Ovary (tissue), 7 donors: ENCODE measurements at regions not wholly inside any gene's neighbourhood (a gene's known extent, or its start where the extent isn't known, plus 50 kb on each side); places are given as distances from the start of the nearest gene placed in this dataset.

Experiments used
- DNase-seq, 5 donors: peaks; one replicate each; pipeline ENCODE4 v3.0.0-alpha.2; 2019 to 2020
- H3K27ac ChIP-seq, 2 donors: fragments of 200-600 bp; one replicate each; pipeline versions ENCODE4 v1.5.1 to v1.8.0; 2019 to 2022
- H3K27me3 ChIP-seq: fragments of 200-600 bp; one replicate; pipeline ENCODE4 v1.8.0; 2022
- H3K36me3 ChIP-seq: fragments of 200-600 bp; sonication (generic); one replicate; pipeline ENCODE4 v1.5.1; 2019
- H3K4me1 ChIP-seq: one replicate; pipeline ENCODE4 v1.8.1; 2013; ENCODE audit warnings: mild to moderate bottlenecking, moderate library complexity; ENCODE audit not compliant: insufficient read depth
- H3K4me3 ChIP-seq: fragments of 200-600 bp; sonication (generic); one replicate; pipeline ENCODE4 v1.5.1; 2017
- H3K9me3 ChIP-seq, 2 donors: fragments of 200-600 bp in 1 of 2; sonication (generic) in 1 of 2; one replicate each; pipeline versions ENCODE4 v1.5.1 to v1.8.1; 2013 to 2019; ENCODE audit warnings: mild to moderate bottlenecking in 1 of 2, moderate library complexity in 1 of 2
- EP300 ChIP-seq: sonication (generic); formaldehyde crosslinking; IDR thresholded peaks from one replicate; pipeline ENCODE4 v1.6.1; 2017; ENCODE audit warnings: antibody characterized with exemption
- POLR2A ChIP-seq: fragments of 450-650 bp; IDR thresholded peaks from one replicate; pipeline ENCODE4 v1.6.1; 2017; ENCODE audit warnings: antibody characterized with exemption, mild to moderate bottlenecking, moderate library complexity
- whole genome bisulfite sequencing, 3 donors: extraction: QIAGEN DNeasy Blood & Tissue Kit in 1 of 3; methylation state at CpG; one replicate each; pipeline versions ENCODE4 v1.1.5 to v1.1.7; 2013 to 2017; 5-methylcytosine and 5-hydroxymethylcytosine counted together
- intact Hi-C, 4 donors: fragments of 100-400 bp; cut with DNase I; formaldehyde crosslinking; loops; one replicate each; pipeline versions ENCODE4 v1.11.0 to v1.15.1; 2022 to 2023
- TF ChIP-seq, protein P1 (sequence below), 3 donors: fragments of 450-650 bp in 2 of 3; fragments of 200-600 bp in 1 of 3; IDR thresholded peaks; one replicate each; pipeline versions ENCODE4 v1.5.1 to v1.8.0; 2016 to 2022; ENCODE audit warnings: antibody characterized with exemption in 3 of 3, mild to moderate bottlenecking in 1 of 3
- donor health status: DM: no; HTN: no; CAD: no; lungs with moderate emphysema.
- donor health status: DM: no; HTN: no; CAD: no.
- donor health status: Bipolar disorder and iron deficiency.
- donor health status: DM: no; HTN: no; CAD: no.
- donor health status: DM: yes; HTN: yes; CAD: no.

- no peaks in the 10 kb centered on the region for H3K9me3 ChIP-seq
- H3K27ac ChIP-seq: no peak overlapping the region
- no peak overlapping the region for H3K4me3 ChIP-seq
- intact Hi-C loops: no loop called here
- no peaks in the 10 kb centered on the region for H3K4me1 ChIP-seq
- DNase-seq: no peak
- H3K36me3 ChIP-seq: no peaks in the 10 kb centered on the region
- no peak for TF ChIP-seq EP300
- TF ChIP-seq, protein P1, sequence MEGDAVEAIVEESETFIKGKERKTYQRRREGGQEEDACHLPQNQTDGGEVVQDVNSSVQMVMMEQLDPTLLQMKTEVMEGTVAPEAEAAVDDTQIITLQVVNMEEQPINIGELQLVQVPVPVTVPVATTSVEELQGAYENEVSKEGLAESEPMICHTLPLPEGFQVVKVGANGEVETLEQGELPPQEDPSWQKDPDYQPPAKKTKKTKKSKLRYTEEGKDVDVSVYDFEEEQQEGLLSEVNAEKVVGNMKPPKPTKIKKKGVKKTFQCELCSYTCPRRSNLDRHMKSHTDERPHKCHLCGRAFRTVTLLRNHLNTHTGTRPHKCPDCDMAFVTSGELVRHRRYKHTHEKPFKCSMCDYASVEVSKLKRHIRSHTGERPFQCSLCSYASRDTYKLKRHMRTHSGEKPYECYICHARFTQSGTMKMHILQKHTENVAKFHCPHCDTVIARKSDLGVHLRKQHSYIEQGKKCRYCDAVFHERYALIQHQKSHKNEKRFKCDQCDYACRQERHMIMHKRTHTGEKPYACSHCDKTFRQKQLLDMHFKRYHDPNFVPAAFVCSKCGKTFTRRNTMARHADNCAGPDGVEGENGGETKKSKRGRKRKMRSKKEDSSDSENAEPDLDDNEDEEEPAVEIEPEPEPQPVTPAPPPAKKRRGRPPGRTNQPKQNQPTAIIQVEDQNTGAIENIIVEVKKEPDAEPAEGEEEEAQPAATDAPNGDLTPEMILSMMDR (IDR thresholded peaks at IDR 0.05): no peak
- no peak for TF ChIP-seq POLR2A
- no peaks in the 10 kb centered on the region for H3K27me3 ChIP-seq
- 5 to 12% (median 8%) methylated on average over 1 of the region's 1 CpG for WGBS, 3 donors
These were observed 129.1 kb upstream of the CCDC179 start for GRCh38 chr11:22989371-22989770.

DNA sequence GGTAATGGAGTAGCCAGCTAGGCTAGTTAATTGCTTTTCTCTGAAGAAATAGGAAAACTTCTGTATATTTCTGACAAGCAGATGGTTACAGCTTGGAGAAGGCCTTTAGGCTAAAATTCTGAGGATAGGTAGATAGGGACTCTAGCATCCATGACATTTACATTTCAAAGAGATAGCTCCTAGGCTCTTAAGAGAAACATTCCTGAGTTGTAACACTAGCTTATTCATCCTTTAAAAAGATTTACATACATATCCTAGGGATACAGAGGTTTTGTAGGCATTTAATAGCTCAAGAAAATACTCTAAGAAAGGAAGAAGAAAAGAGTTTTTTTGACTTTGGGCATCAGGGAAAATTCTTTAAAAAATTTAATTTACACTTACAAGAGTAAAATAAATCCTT, 130.9 kb upstream of the CCDC179 start:
- intact Hi-C loops: no loop called here
- Histone ChIP-seq H3K4me1 (no peaks in the 10 kb centered on the region), H3K36me3 (no peaks in the 10 kb centered on the region), H3K27ac (no peak overlapping the region), H3K4me3 (no peak overlapping the region), H3K27me3 (no peaks in the 10 kb centered on the region), H3K9me3 (no peaks in the 10 kb centered on the region)
- TF ChIP-seq POLR2A (no peak), EP300 (no peak)
- TF ChIP-seq, protein P1 (IDR thresholded peaks at IDR 0.05): no peak
- DNase-seq: no peak

DNA sequence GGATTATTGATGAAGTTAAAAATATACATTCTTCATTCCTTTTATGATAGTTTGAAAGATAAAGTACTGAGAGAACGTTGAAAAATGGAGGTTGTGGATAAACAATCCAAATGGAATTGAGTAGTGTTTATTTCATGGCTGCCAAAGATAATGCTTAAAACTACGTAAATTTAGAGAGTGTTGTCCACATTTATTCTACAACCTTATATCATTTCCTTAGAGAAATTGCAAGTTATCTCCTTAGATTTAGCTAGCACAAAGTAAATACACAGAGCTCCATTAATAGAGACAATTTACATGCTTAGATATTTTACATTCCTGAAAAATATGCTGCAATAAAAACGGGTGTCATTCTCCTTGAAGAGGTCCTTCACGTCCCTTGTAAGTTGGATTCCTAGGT, 146.5 kb upstream of the CCDC179 start:
- DNase-seq: no peak
- H3K4me3 ChIP-seq: no peak overlapping the region
- no peak for TF ChIP-seq POLR2A
- TF ChIP-seq, protein P1 (IDR thresholded peaks at IDR 0.05): no peak
- no peak for TF ChIP-seq EP300
- no peaks in the 10 kb centered on the region for H3K36me3 ChIP-seq
- 40 to 49% (median 41%) methylated on average over 4 of the region's 4 CpGs for WGBS, 3 donors
- no peak overlapping the region for H3K27ac ChIP-seq
- H3K9me3 ChIP-seq: no peaks in the 10 kb centered on the region
- no peaks in the 10 kb centered on the region for H3K27me3 ChIP-seq
- H3K4me1 ChIP-seq: no peaks in the 10 kb centered on the region
- intact Hi-C loops: no loop called here

GRCh38 chr11:23010790-23011335, 150.6 kb upstream of the CCDC179 start:
- no peak for DNase-seq
- TF ChIP-seq, protein P1 (IDR thresholded peaks at IDR 0.05): no peak
- TF ChIP-seq EP300 (no peak), POLR2A (no peak)
- Histone ChIP-seq H3K9me3 (no peaks in the 10 kb centered on the region), H3K4me1 (no peaks in the 10 kb centered on the region), H3K4me3 (no peak overlapping the region), H3K36me3 (no peaks in the 10 kb centered on the region), H3K27ac (no peak overlapping the region), H3K27me3 (no peaks in the 10 kb centered on the region)
- intact Hi-C loops: no loop called here
